ENCODE measurements at regions not wholly inside any gene's neighbourhood (a gene's known extent, or its start where the extent isn't known, plus 50 kb on each side); places are given as distances from the start of the nearest gene placed in this dataset.

GRCh38 chr6:156555116-156555515 lies 222.1 kb upstream of the ARID1B start:
- TF ChIP-seq, protein P1, sequence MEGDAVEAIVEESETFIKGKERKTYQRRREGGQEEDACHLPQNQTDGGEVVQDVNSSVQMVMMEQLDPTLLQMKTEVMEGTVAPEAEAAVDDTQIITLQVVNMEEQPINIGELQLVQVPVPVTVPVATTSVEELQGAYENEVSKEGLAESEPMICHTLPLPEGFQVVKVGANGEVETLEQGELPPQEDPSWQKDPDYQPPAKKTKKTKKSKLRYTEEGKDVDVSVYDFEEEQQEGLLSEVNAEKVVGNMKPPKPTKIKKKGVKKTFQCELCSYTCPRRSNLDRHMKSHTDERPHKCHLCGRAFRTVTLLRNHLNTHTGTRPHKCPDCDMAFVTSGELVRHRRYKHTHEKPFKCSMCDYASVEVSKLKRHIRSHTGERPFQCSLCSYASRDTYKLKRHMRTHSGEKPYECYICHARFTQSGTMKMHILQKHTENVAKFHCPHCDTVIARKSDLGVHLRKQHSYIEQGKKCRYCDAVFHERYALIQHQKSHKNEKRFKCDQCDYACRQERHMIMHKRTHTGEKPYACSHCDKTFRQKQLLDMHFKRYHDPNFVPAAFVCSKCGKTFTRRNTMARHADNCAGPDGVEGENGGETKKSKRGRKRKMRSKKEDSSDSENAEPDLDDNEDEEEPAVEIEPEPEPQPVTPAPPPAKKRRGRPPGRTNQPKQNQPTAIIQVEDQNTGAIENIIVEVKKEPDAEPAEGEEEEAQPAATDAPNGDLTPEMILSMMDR (IDR thresholded peaks at IDR 0.05): no peak
- no peak for TF ChIP-seq POLR2A (IDR thresholded peaks at IDR 0.05)

All from breast epithelium (tissue), 3 donors.